Heart right ventricle (tissue), 16 donors: ENCODE measurements at regions not wholly inside any gene's neighbourhood (a gene's known extent, or its start where the extent isn't known, plus 50 kb on each side); places are given as distances from the start of the nearest gene placed in this dataset.

ENCODE experiments used
- ATAC-seq, 8 donors: fragments of 200-7000 bp; cut with Tn5 transposase; one replicate each; pipeline ENCODE4 v1.9.1; 2020; ENCODE audit warnings: mild to moderate bottlenecking in 8 of 8, moderate library complexity in 8 of 8, moderate number of reproducible peaks in 1 of 8
- DNase-seq, 2 donors: peaks; one replicate each; pipeline ENCODE4 v3.0.0-alpha.2; 2020
- H3K27ac ChIP-seq, 10 donors: fragments of 200-600 bp; sonication (generic) in 2 of 10; one replicate each; pipeline versions ENCODE4 v1.5.0 to v1.8.0; 2020 to 2022; ENCODE audit warnings: mild to moderate bottlenecking in 3 of 10
- H3K27me3 ChIP-seq, 7 donors: fragments of 200-600 bp; one replicate each; pipeline ENCODE4 v1.8.0; 2021 to 2022; ENCODE audit warnings: mild to moderate bottlenecking in 2 of 7
- H3K36me3 ChIP-seq, 9 donors: fragments of 200-600 bp; sonication (generic) in 1 of 9; one replicate each; pipeline versions ENCODE4 v1.5.0 to v1.8.0; 2020 to 2022; ENCODE audit warnings: mild to moderate bottlenecking in 2 of 9
- H3K4me1 ChIP-seq, 9 donors: fragments of 200-600 bp; sonication (generic) in 1 of 9; one replicate each; pipeline versions ENCODE4 v1.5.0 to v1.8.0; 2020 to 2022; ENCODE audit warnings: mild to moderate bottlenecking in 4 of 9
- H3K4me3 ChIP-seq, 10 donors: fragments of 200-600 bp; sonication (generic) in 2 of 10; one replicate each; pipeline versions ENCODE4 v1.5.0 to v1.8.0; 2020 to 2022; ENCODE audit warnings: mild to moderate bottlenecking in 7 of 10, moderate library complexity in 2 of 10
- H3K9me3 ChIP-seq, 11 donors: fragments of 200-600 bp in 10 of 11; sonication (generic) in 2 of 11; one replicate each; pipeline versions ENCODE4 v1.5.0 to v1.8.0; 2013 to 2022; ENCODE audit warnings: mild to moderate bottlenecking in 2 of 11, control low read depth in 1 of 11, moderate library complexity in 1 of 11
- CTCF ChIP-seq, 9 donors: fragments of 200-600 bp; sonication (generic) in 2 of 9; IDR thresholded peaks; one replicate each; pipeline versions ENCODE4 v1.5.0 to v1.8.0; 2021 to 2022; ENCODE audit warnings: antibody characterized with exemption in 9 of 9, mild to moderate bottlenecking in 5 of 9, moderate library complexity in 1 of 9
- WGBS, 2 donors: extraction: QIAGEN DNeasy Blood & Tissue Kit; methylation state at CpG; one replicate each; pipeline ENCODE4 v1.1.7; 2013; ENCODE audit warnings: inconsistent platforms in 1 of 2; 5-methylcytosine and 5-hydroxymethylcytosine counted together
- intact Hi-C, 10 donors: fragments of 100-400 bp; cut with DNase I; formaldehyde crosslinking; loops; one replicate each; pipeline versions ENCODE4 v1.11.1 to v1.14.2; 2022
- donor health status: Arrhythmogenic right ventricular cardiomyopathy.
- donor health status: ischemic (EF 13 %, LVEDD 7.1; RV severe dilation, severe dysfunction).
- donor health status: healthy with polysubstance abuse.
- donor health status: DM: no; HTN: yes; CAD: no.
- donor health status: DM: no; HTN: no; CAD: no.
- donor health status: ischemic (EF 25% LVEDD 6.9; RV normal size, moderate dysfunction).
- donor health status: ischemic (EF 25% LVEDD 5.7; RV mildly dilated, moderate dysfunction).
- donor health status: healthy.
- donor health status: DM: yes; HTN: yes; CAD: no.
- donor health status: Ischemic cardiomyopathy.
- donor health status: ischemic (EF 35%, LVEDD 5.7; RV mildly dilated, moderate dysfunction).
- donor health status: nonischemic (EF 11% LVEDD 7.7; RV severe dilation, severe dysfunction).
- donor health status: DM: yes; HTN: yes; CAD: no.
- donor health status: PGD.
- donor health status: ischemic (EF 29% LVEDD 5.4; RV normal size, mild dysfunction).
- donor health status: nonischemic (EF 23%, LVEDD 6.1; RV moderate dilation, normal function).

GRCh38 chr2:4561196-4561595 is 857.8 kb downstream of the DCDC2C start:
- ATAC-seq, result no peak
- intact Hi-C loops, result no loop called here
- DNase-seq, result no peak
- Histone ChIP-seq H3K27me3 (no peaks in the 10 kb centered on the region), H3K9me3 (peaks cover 0 to 24% (median 0%) of the 10 kb centered on the region in 11 donors), H3K27ac (no peak overlapping the region), H3K4me1 (no peaks in the 10 kb centered on the region), H3K4me3 (no peak overlapping the region), H3K36me3 (no peaks in the 10 kb centered on the region)
- no peak for TF ChIP-seq CTCF (IDR thresholded peaks at IDR 0.05)

- Histone ChIP-seq H3K27ac (no peak overlapping the region), H3K9me3 (peaks cover 0 to 49% (median 5%) of the 10 kb centered on the region in 11 donors), H3K4me1 (no peaks in the 10 kb centered on the region), H3K36me3 (no peaks in the 10 kb centered on the region), H3K4me3 (no peak overlapping the region), H3K27me3 (no peaks in the 10 kb centered on the region)
- ATAC-seq (no peak), DNase-seq (no peak)
- TF ChIP-seq CTCF (IDR thresholded peaks at IDR 0.05), result no peak
- intact Hi-C loops, result no loop called here
- WGBS, 2 donors, result 55 to 62% methylated on average over 1 of the region's 1 CpG
Observed at GRCh38 chr2:4576075-4576474, 872.7 kb downstream of the DCDC2C start.

GRCh38 chr2:4579977-4580376 is 876.6 kb downstream of the DCDC2C start:
- intact Hi-C loops, result no loop called here
- Histone ChIP-seq H3K27ac (no peak overlapping the region), H3K36me3 (no peaks in the 10 kb centered on the region), H3K9me3 (peaks cover 0 to 31% (median 0%) of the 10 kb centered on the region in 11 donors), H3K4me1 (no peaks in the 10 kb centered on the region), H3K4me3 (no peak overlapping the region), H3K27me3 (no peaks in the 10 kb centered on the region)
- no peak for DNase-seq
- no peak for TF ChIP-seq CTCF (IDR thresholded peaks at IDR 0.05)
- 70 to 72% methylated on average over 3 of the region's 3 CpGs for WGBS, 2 donors
- ATAC-seq, result no peak

GRCh38 chr2:4585057-4585635 is 881.8 kb downstream of the DCDC2C start:
- TF ChIP-seq CTCF (IDR thresholded peaks at IDR 0.05), result no peak
- H3K36me3 ChIP-seq, result no peaks in the 10 kb centered on the region
- no peak overlapping the region for H3K4me3 ChIP-seq
- WGBS, 2 donors, result 74 to 83% methylated on average over 3 of the region's 3 CpGs
- intact Hi-C loops, result no loop called here
- no peak overlapping the region for H3K27ac ChIP-seq
- no peaks in the 10 kb centered on the region for H3K27me3 ChIP-seq
- H3K4me1 ChIP-seq, result no peaks in the 10 kb centered on the region
- H3K9me3 ChIP-seq, result peaks cover 0 to 16% (median 0%) of the 10 kb centered on the region in 11 donors
- ATAC-seq, result no peak
- no peak for DNase-seq
